Thoracic aorta (tissue), 2 donors: ENCODE measurements at regions not wholly inside any gene's neighbourhood (a gene's known extent, or its start where the extent isn't known, plus 50 kb on each side); places are given as distances from the start of the nearest gene placed in this dataset.

ENCODE experiments used
- ATAC-seq: fragments of 150-250 bp; one replicate; pipeline ENCODE4 v1.8.0; 2017; ENCODE audit warnings: low read depth; ENCODE audit not compliant: insufficient number of reproducible peaks, low FRiP score
- DNase-seq: peaks from one replicate; pipeline ENCODE4 v3.0.0-alpha.2; 2020; ENCODE audit warnings: low spot score
- H3K27ac ChIP-seq, 2 donors: fragments of 200-600 bp; sonication (generic); 1 replicate in 1 of 2; 2 replicates in 1 of 2; pipeline ENCODE4 v1.5.1; 2016; ENCODE audit warnings: mild to moderate bottlenecking in 2 of 2, moderate library complexity in 2 of 2
- H3K27me3 ChIP-seq: fragments of 200-600 bp; sonication (generic); replicated peaks from 2 replicates; pipeline ENCODE4 v1.6.0; 2016; ENCODE audit warnings: mild to moderate bottlenecking; ENCODE audit not compliant: insufficient read depth
- H3K36me3 ChIP-seq: fragments of 200-600 bp; sonication (generic); one replicate; pipeline ENCODE4 v1.5.1; 2016
- H3K4me1 ChIP-seq, 2 donors: fragments of 200-600 bp; sonication (generic); 1 replicate in 1 of 2; 2 replicates in 1 of 2; pipeline versions ENCODE4 v1.5.1 to v1.6.0; 2016; ENCODE audit warnings: low read depth in 2 of 2, mild to moderate bottlenecking in 1 of 2; ENCODE audit not compliant: control insufficient read depth in 1 of 2
- H3K4me3 ChIP-seq: fragments of 200-600 bp; sonication (generic); 2 replicates; pipeline ENCODE4 v1.5.1; 2016; ENCODE audit warnings: mild to moderate bottlenecking
- H3K9me3 ChIP-seq: fragments of 200-600 bp; sonication (generic); 2 replicates; pipeline ENCODE4 v1.5.1; 2016
- CTCF ChIP-seq: fragments of 200-600 bp; sonication (generic); IDR thresholded peaks from one replicate; pipeline ENCODE4 v1.5.1; 2019; ENCODE audit warnings: antibody characterized with exemption

GRCh38 chr2:173649527-173650219 is 295.0 kb downstream of the CDCA7 start:
- DNase-seq, result no peak
- ATAC-seq, result no peak
- H3K27ac ChIP-seq, result peak overlapping the region; percentile 22 to 42

GRCh38 chr2:173651891-173652290 is 297.2 kb downstream of the CDCA7 start:
- Histone ChIP-seq H3K36me3 (no peaks in the 10 kb centered on the region), H3K4me3 (no peak overlapping the region), H3K4me1 (peaks cover 3 to 13% of the 10 kb centered on the region in 2 donors), H3K27ac (no peak overlapping the region), H3K27me3 (no peaks in the 10 kb centered on the region), H3K9me3 (no peaks in the 10 kb centered on the region)
- DNase-seq, result no peak
- TF ChIP-seq CTCF, result no peak
- no peak for ATAC-seq

More at GRCh38 chr2:173649527-173650219, 295.0 kb downstream of the CDCA7 start:
- Histone ChIP-seq H3K4me3 (peak overlapping the region; percentile 34), H3K9me3 (no peaks in the 10 kb centered on the region), H3K27me3 (no peaks in the 10 kb centered on the region), H3K36me3 (no peaks in the 10 kb centered on the region), H3K4me1 (peaks cover 3 to 13% of the 10 kb centered on the region in 2 donors)
- no peak for TF ChIP-seq CTCF

GRCh38 chr2:173652311-173652710 is 297.6 kb downstream of the CDCA7 start:
- no peak overlapping the region for H3K4me3 ChIP-seq
- H3K27ac ChIP-seq, result no peak overlapping the region
- DNase-seq, result no peak

GRCh38 chr2:173652767-173653431 is 298.2 kb downstream of the CDCA7 start:
- H3K27ac ChIP-seq, result no peak overlapping the region
- DNase-seq (no peak), ATAC-seq (peak; percentile 65)
- H3K27me3 ChIP-seq, result no peaks in the 10 kb centered on the region
- no peak overlapping the region for H3K4me3 ChIP-seq
- H3K4me1 ChIP-seq, result peaks cover 3 to 13% of the 10 kb centered on the region in 2 donors
- no peak for TF ChIP-seq CTCF
- H3K9me3 ChIP-seq, result no peaks in the 10 kb centered on the region
- no peaks in the 10 kb centered on the region for H3K36me3 ChIP-seq

More at GRCh38 chr2:173652311-173652710, 297.6 kb downstream of the CDCA7 start:
- Histone ChIP-seq H3K4me1 (peaks cover 3 to 13% of the 10 kb centered on the region in 2 donors), H3K27me3 (no peaks in the 10 kb centered on the region), H3K36me3 (no peaks in the 10 kb centered on the region), H3K9me3 (no peaks in the 10 kb centered on the region)
- peak; percentile 79 for ATAC-seq
- TF ChIP-seq CTCF, result no peak

GRCh38 chr2:173653432-173653805 is 298.7 kb downstream of the CDCA7 start:
- no peak overlapping the region for H3K27ac ChIP-seq
- H3K4me1 ChIP-seq, result peaks cover 3 to 15% of the 10 kb centered on the region in 2 donors
- DNase-seq (no peak), ATAC-seq (no peak)
- no peak overlapping the region for H3K4me3 ChIP-seq
- TF ChIP-seq CTCF, result no peak
- H3K36me3 ChIP-seq, result no peaks in the 10 kb centered on the region
- H3K9me3 ChIP-seq, result no peaks in the 10 kb centered on the region
- no peaks in the 10 kb centered on the region for H3K27me3 ChIP-seq
